Lower leg skin (tissue), 3 donors: ENCODE measurements at regions not wholly inside any gene's neighbourhood (a gene's known extent, or its start where the extent isn't known, plus 50 kb on each side); places are given as distances from the start of the nearest gene placed in this dataset.

ENCODE experiments used
- POLR2A ChIP-seq, 2 donors: fragments of 450-650 bp; IDR thresholded peaks; one replicate each; pipeline ENCODE4 v1.6.1; 2016 to 2017; ENCODE audit warnings: antibody characterized with exemption in 2 of 2, mild to moderate bottlenecking in 1 of 2, moderate library complexity in 1 of 2
- TF ChIP-seq, protein P1 (sequence below), 3 donors: fragments of 450-650 bp; IDR thresholded peaks; one replicate each; pipeline ENCODE4 v1.5.1; 2016; ENCODE audit warnings: antibody characterized with exemption in 3 of 3, mild to moderate bottlenecking in 3 of 3, moderate library complexity in 2 of 3

DNA sequence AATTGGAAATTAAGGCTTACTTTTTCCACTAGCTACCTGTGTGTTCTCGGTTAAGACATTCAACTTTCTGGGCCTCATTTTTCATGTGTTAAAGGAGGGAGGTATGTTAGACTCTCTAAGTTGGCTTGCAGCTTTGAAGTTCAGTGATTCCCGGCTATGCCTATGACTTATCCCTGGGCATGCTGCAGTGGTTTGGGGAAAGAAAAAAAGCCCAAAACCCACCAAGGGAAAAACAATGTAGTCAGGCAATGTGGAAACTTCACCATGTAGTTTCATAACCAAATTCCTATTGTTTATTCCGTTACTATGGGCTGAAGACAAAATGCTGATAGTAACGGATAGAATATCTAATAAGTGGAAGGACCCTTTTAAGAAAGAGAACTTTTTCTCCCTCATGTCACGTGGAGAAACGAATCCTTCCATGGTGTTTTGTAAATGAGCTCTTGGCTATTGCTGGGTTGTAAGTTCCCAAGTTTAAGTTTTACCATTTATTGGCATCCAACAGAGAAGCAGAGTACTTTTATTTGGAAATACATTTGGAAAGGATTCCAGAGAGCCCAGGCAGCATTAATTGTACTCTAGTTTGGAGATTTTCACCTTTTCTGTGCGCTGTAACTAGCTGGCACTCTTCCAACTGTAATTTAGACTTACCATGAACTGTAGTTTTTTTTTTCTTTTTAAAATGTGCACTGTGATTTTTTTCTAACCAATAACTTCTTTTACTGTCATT lies 84.9 kb upstream of the MPDZ start:
- TF ChIP-seq, protein P1, sequence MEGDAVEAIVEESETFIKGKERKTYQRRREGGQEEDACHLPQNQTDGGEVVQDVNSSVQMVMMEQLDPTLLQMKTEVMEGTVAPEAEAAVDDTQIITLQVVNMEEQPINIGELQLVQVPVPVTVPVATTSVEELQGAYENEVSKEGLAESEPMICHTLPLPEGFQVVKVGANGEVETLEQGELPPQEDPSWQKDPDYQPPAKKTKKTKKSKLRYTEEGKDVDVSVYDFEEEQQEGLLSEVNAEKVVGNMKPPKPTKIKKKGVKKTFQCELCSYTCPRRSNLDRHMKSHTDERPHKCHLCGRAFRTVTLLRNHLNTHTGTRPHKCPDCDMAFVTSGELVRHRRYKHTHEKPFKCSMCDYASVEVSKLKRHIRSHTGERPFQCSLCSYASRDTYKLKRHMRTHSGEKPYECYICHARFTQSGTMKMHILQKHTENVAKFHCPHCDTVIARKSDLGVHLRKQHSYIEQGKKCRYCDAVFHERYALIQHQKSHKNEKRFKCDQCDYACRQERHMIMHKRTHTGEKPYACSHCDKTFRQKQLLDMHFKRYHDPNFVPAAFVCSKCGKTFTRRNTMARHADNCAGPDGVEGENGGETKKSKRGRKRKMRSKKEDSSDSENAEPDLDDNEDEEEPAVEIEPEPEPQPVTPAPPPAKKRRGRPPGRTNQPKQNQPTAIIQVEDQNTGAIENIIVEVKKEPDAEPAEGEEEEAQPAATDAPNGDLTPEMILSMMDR (IDR thresholded peaks at IDR 0.05): no peak
- no peak for TF ChIP-seq POLR2A (IDR thresholded peaks at IDR 0.05)
